ENCODE measurements at regions not wholly inside any gene's neighbourhood (a gene's known extent, or its start where the extent isn't known, plus 50 kb on each side); places are given as distances from the start of the nearest gene placed in this dataset.

- TF ChIP-seq GATA2 (IDR thresholded peaks at IDR 0.05; ENCODE audit: low read depth, low read length) (no peak), GATA3 (IDR thresholded peaks at IDR 0.05; ENCODE audit: low read depth, low read length) (no peak)
Measured at GRCh38 chr2:18319987-18320386, 240.5 kb downstream of the RDH14 start.

Measured in SH-SY5Y (cell line).